Smooth muscle cell (in vitro differentiated cells): ENCODE measurements at regions not wholly inside any gene's neighbourhood (a gene's known extent, or its start where the extent isn't known, plus 50 kb on each side); places are given as distances from the start of the nearest gene placed in this dataset.

Experiments used
- DNase-seq: peaks from one replicate; lab custom pipeline; 2025; ENCODE audit not compliant: unreplicated experiment; lab: John Stamatoyannopoulos, UW
- H2AFZ ChIP-seq: fragments of 200-600 bp; sonication (generic); 2 replicates; pipeline ENCODE4 v1.6.0; 2016; ENCODE audit warnings: antibody characterized with exemption, low read depth, mild to moderate bottlenecking
- H3F3A ChIP-seq: fragments of 200-600 bp; sonication (generic); 2 replicates; pipeline ENCODE4 v1.6.0; 2017; ENCODE audit warnings: antibody characterized with exemption, low read depth
- H3K27ac ChIP-seq: fragments of 200-600 bp; sonication (generic); 2 replicates; pipeline ENCODE4 v1.5.1; 2016; ENCODE audit warnings: low read depth, mild to moderate bottlenecking
- H3K27me3 ChIP-seq: fragments of 200-600 bp; sonication (generic); 2 replicates; pipeline ENCODE4 v1.6.1; 2016; ENCODE audit warnings: low read depth, mild to moderate bottlenecking
- H3K36me3 ChIP-seq: fragments of 200-600 bp; sonication (generic); 2 replicates; pipeline ENCODE4 v1.5.1; 2016; ENCODE audit warnings: low read depth
- H3K4me1 ChIP-seq: fragments of 200-600 bp; sonication (generic); 2 replicates; pipeline ENCODE4 v1.5.1; 2016; ENCODE audit warnings: low read depth
- H3K4me2 ChIP-seq: fragments of 200-600 bp; sonication (generic); 2 replicates; pipeline ENCODE4 v1.6.0; 2016; ENCODE audit warnings: mild to moderate bottlenecking
- H3K4me3 ChIP-seq: fragments of 200-600 bp; sonication (generic); 2 replicates; pipeline ENCODE4 v1.5.1; 2016; ENCODE audit warnings: mild to moderate bottlenecking
- H3K79me2 ChIP-seq: fragments of 200-600 bp; sonication (generic); 2 replicates; pipeline ENCODE4 v1.6.0; 2016; ENCODE audit warnings: low read depth, mild to moderate bottlenecking
- H3K9ac ChIP-seq: fragments of 200-600 bp; sonication (generic); 2 replicates; pipeline ENCODE4 v1.6.0; 2016; ENCODE audit warnings: low read depth
- H3K9me3 ChIP-seq: fragments of 200-600 bp; sonication (generic); replicated peaks from 2 replicates; pipeline ENCODE4 v1.5.1; 2016; ENCODE audit warnings: low read depth
- H4K20me1 ChIP-seq: fragments of 200-600 bp; sonication (generic); 2 replicates; pipeline ENCODE4 v1.6.0; 2016; ENCODE audit warnings: low read depth
- CTCF ChIP-seq: fragments of 200-600 bp; sonication (generic); IDR thresholded peaks from 2 replicates; pipeline ENCODE4 v1.5.1; 2017; ENCODE audit warnings: borderline replicate concordance, mild to moderate bottlenecking, antibody characterized with exemption; ENCODE audit not compliant: insufficient read depth, poor library complexity, severe bottlenecking
- WGBS: methylation state at CpG from one replicate; pipeline ENCODE4 v1.1.7; 2016; ENCODE audit warnings: low lambda C conversion rate; 5-methylcytosine and 5-hydroxymethylcytosine counted together

DNA sequence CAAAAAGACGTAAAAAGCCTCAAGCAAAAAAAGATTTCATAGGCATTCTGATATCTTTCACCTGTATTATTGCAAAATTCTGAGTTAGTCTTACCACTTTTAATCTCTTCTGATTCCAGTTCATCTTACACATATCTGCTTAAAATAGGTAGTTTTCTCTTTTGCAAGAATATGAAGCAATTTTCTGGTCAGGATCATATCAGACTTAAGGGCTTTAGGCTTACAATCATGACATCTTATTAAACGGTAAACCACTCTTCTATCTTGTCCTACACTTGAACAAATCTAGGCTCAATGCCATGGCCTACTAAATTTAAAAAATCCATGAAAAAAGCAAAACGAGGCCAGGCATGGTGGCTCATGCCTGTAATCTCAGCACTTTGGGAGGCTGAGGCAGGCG lies 50.1 kb upstream of the GAREM1 start:
- TF ChIP-seq CTCF: no peak
- H3K4me2 ChIP-seq: peak overlapping the region; percentile 6
- no peaks in the 10 kb centered on the region for H4K20me1 ChIP-seq
- H3K9me3 ChIP-seq: no peaks in the 10 kb centered on the region
- DNase-seq: no peak
- WGBS: 51% methylated on average over 4 of the region's 4 CpGs
- H3K79me2 ChIP-seq: no peaks in the 10 kb centered on the region
- H3F3A ChIP-seq: no peaks in the 10 kb centered on the region
- H3K9ac ChIP-seq: no peak overlapping the region
- H2AFZ ChIP-seq: no peak overlapping the region
- H3K27ac ChIP-seq: no peak overlapping the region
- H3K4me1 ChIP-seq: no peaks in the 10 kb centered on the region
- no peaks in the 10 kb centered on the region for H3K36me3 ChIP-seq
- H3K27me3 ChIP-seq: peaks cover 74% of the 10 kb centered on the region
- H3K4me3 ChIP-seq: no peak overlapping the region
